IMR-90 (cell line): ENCODE measurements at regions not wholly inside any gene's neighbourhood (a gene's known extent, or its start where the extent isn't known, plus 50 kb on each side); places are given as distances from the start of the nearest gene placed in this dataset.

Experiments
- ATAC-seq: fragments of 200-7000 bp; cut with Tn5 transposase; 2 replicates; pipeline ENCODE4 v1.9.1; 2020; ENCODE audit warnings: low read depth, mild to moderate bottlenecking, moderate library complexity
- BruUV-seq: library from RNA; stranded (reverse); fragments of 400-500 nt; replicated peaks from 2 replicates; lab custom pipeline; 2021; lab: Mats Ljungman, UMichigan
- CTCF ChIA-PET: fragments of 300-600 bp; formaldehyde crosslinking; extraction: SDS; loops from one replicate; lab custom pipeline; 2021; ENCODE audit warnings: antibody characterized with exemption; lab: Yijun Ruan, JAX
- POLR2A ChIA-PET: fragments of 300-600 bp; sonication (Branson Sonifier 250); formaldehyde crosslinking; loops from one replicate; lab custom pipeline; 2022; ENCODE audit warnings: antibody characterized with exemption; ENCODE audit not compliant: unreplicated experiment; lab: Charles Lee
- DNase-seq: peaks from one replicate; pipeline ENCODE4 v3.0.0; 2013
- H2AFZ ChIP-seq: replicated peaks from 2 replicates; pipeline ENCODE3; 2013; ENCODE audit warnings: low read length, mild to moderate bottlenecking; ENCODE audit not compliant: poor library complexity
- H2AK5ac ChIP-seq: 2 replicates; pipeline ENCODE4 v1.6.1; 2013; ENCODE audit warnings: low read depth, low read length, inconsistent platforms
- H2AK9ac ChIP-seq: replicated peaks from 2 replicates; pipeline ENCODE3; 2013; ENCODE audit warnings: mild to moderate bottlenecking, low read depth, low read length, moderate library complexity; ENCODE audit not compliant: poor library complexity
- H2BK120ac ChIP-seq: 2 replicates; pipeline ENCODE4 v1.6.1; 2013; ENCODE audit warnings: low read depth, low read length, inconsistent platforms
- H2BK15ac ChIP-seq: 3 replicates; pipeline ENCODE4 v1.6.1; 2013; ENCODE audit warnings: low read depth, low read length, inconsistent platforms
- H2BK20ac ChIP-seq: 2 replicates; pipeline ENCODE4 v1.6.1; 2013; ENCODE audit warnings: low read depth, mild to moderate bottlenecking, inconsistent platforms, low read length, moderate library complexity
- H2BK5ac ChIP-seq: 2 replicates; pipeline ENCODE4 v1.6.1; 2013; ENCODE audit warnings: mild to moderate bottlenecking, low read depth, low read length, inconsistent platforms; ENCODE audit not compliant: poor library complexity, severe bottlenecking
- H3K14ac ChIP-seq: replicated peaks from 2 replicates; pipeline ENCODE4 v1.6.1; 2013; ENCODE audit warnings: low read depth, low read length, inconsistent platforms
- H3K18ac ChIP-seq: 2 replicates; pipeline ENCODE4 v1.6.1; 2013; ENCODE audit warnings: low read depth, low read length, control low read depth
- H3K23ac ChIP-seq: 2 replicates; pipeline ENCODE4 v1.6.1; 2013; ENCODE audit warnings: low read depth, low read length, inconsistent platforms
- H3K27ac ChIP-seq: 2 replicates; pipeline ENCODE4 v1.5.1; 2013; ENCODE audit warnings: mild to moderate bottlenecking, control low read depth, low read length; ENCODE audit not compliant: insufficient read depth
- H3K27me3 ChIP-seq: 2 replicates; pipeline ENCODE4 v1.6.1; 2013; ENCODE audit warnings: low read length; ENCODE audit not compliant: control insufficient read depth, insufficient read depth
- H3K36me3 ChIP-seq: 2 replicates; pipeline ENCODE4 v1.6.1; 2013; ENCODE audit warnings: low read length, mixed read lengths; ENCODE audit not compliant: control insufficient read depth, insufficient read depth
- H3K4ac ChIP-seq: 2 replicates; pipeline ENCODE4 v1.6.1; 2013; ENCODE audit warnings: low read depth, low read length, inconsistent platforms
- H3K4me1 ChIP-seq: 2 replicates; pipeline ENCODE4 v1.6.1; 2013; ENCODE audit warnings: low read length, mixed read lengths; ENCODE audit not compliant: control insufficient read depth, insufficient read depth
- H3K4me2 ChIP-seq: 2 replicates; pipeline ENCODE4 v1.6.1; 2013; ENCODE audit warnings: low read depth, mild to moderate bottlenecking, control low read depth, low read length, moderate library complexity
- H3K4me3 ChIP-seq: 2 replicates; pipeline ENCODE4 v1.5.1; 2013; ENCODE audit warnings: low read depth, mild to moderate bottlenecking, control low read depth, low read length, moderate library complexity; ENCODE audit not compliant: insufficient read depth
- H3K56ac ChIP-seq: 2 replicates; pipeline ENCODE4 v1.6.1; 2013; ENCODE audit warnings: low read length, inconsistent platforms; ENCODE audit not compliant: insufficient read depth; ENCODE audit errors: extremely low read depth
- H3K79me1 ChIP-seq, 2 experiments: 2 replicates each; pipeline ENCODE4 v1.6.1; 2013; ENCODE audit warnings: low read length in 2 of 2, inconsistent platforms in 1 of 2, low read depth in 1 of 2
- H3K9ac ChIP-seq: 2 replicates; pipeline ENCODE4 v1.6.1; 2013; ENCODE audit warnings: low read depth, low read length, control low read depth
- H3K9me1 ChIP-seq: 2 replicates; pipeline ENCODE4 v1.6.1; 2013; ENCODE audit warnings: low read length, inconsistent platforms; ENCODE audit not compliant: insufficient read depth
- H3K9me3 ChIP-seq: 2 replicates; pipeline ENCODE4 v1.6.1; 2013; ENCODE audit warnings: low read length; ENCODE audit not compliant: control insufficient read depth, insufficient read depth
- H4K20me1 ChIP-seq: 2 replicates; pipeline ENCODE4 v1.6.1; 2013; ENCODE audit warnings: low read length, inconsistent platforms; ENCODE audit not compliant: insufficient read depth
- H4K5ac ChIP-seq: 2 replicates; pipeline ENCODE4 v1.6.1; 2013; ENCODE audit warnings: mild to moderate bottlenecking, low read depth, low read length, control low read depth
- H4K8ac ChIP-seq, 2 experiments: 2 replicates each; pipeline ENCODE4 v1.6.1; 2013; ENCODE audit warnings: low read depth in 2 of 2, low read length in 2 of 2, control low read depth in 1 of 2, inconsistent platforms in 1 of 2
- H4K91ac ChIP-seq: 2 replicates; pipeline ENCODE4 v1.6.1; 2013; ENCODE audit warnings: low read depth, low read length, inconsistent platforms; ENCODE audit not compliant: insufficient read depth
- BHLHE40 ChIP-seq: fragments of 150-350 bp; IDR thresholded peaks from 2 replicates; pipeline ENCODE4 v1.6.1; 2016; ENCODE audit warnings: mild to moderate bottlenecking, low read depth, low read length
- CEBPB ChIP-seq: IDR thresholded peaks from 2 replicates; pipeline ENCODE4 v1.6.1; 2012; ENCODE audit warnings: low read depth, low read length, improper control_type of control experiment
- CHD1 ChIP-seq: IDR thresholded peaks from 2 replicates; pipeline ENCODE4 v1.6.1; 2012; ENCODE audit warnings: low read depth, low read length, improper control_type of control experiment
- FOS ChIP-seq: fragments of 150-350 bp; IDR thresholded peaks from 2 replicates; pipeline ENCODE4 v1.6.1; 2016; ENCODE audit warnings: low read depth, low read length
- MAZ ChIP-seq: IDR thresholded peaks from 2 replicates; pipeline ENCODE4 v1.6.1; 2012; ENCODE audit warnings: low read depth, mild to moderate bottlenecking, low read length, improper control_type of control experiment, moderate library complexity, borderline replicate concordance
- MXI1 ChIP-seq: IDR thresholded peaks from 2 replicates; pipeline ENCODE4 v1.6.1; 2012; ENCODE audit warnings: low read depth, mild to moderate bottlenecking, low read length, moderate library complexity, borderline replicate concordance
- NFE2L2 ChIP-seq: fragments of 150-350 bp; IDR thresholded peaks from 2 replicates; pipeline ENCODE4 v1.6.1; 2016; ENCODE audit warnings: low read depth, mild to moderate bottlenecking, low read length
- POLR2A ChIP-seq: IDR thresholded peaks from 2 replicates; pipeline ENCODE4 v1.6.1; 2012; ENCODE audit warnings: mild to moderate bottlenecking, low read depth, low read length
- RAD21 ChIP-seq: IDR thresholded peaks from 2 replicates; pipeline ENCODE4 v1.6.1; 2012; ENCODE audit warnings: low read length, improper control_type of control experiment
- RCOR1 ChIP-seq: IDR thresholded peaks from 2 replicates; pipeline ENCODE4 v1.6.1; 2012; ENCODE audit warnings: mild to moderate bottlenecking, low read length, improper control_type of control experiment; ENCODE audit not compliant: insufficient replicate concordance
- SMC3 ChIP-seq: fragments of 150-350 bp; IDR thresholded peaks from 2 replicates; pipeline ENCODE4 v1.6.1; 2016; ENCODE audit warnings: low read depth, mild to moderate bottlenecking, antibody characterized with exemption, low read length, moderate library complexity
- WGBS, 2 experiments: methylation state at CpG; one replicate each; pipeline versions ENCODE4 v1.1.5 to v1.1.7; 2013; ENCODE audit warnings: missing lambda C conversion rate in 2 of 2; ENCODE audit not compliant: insufficient read length in 1 of 2; ENCODE audit errors: extremely low coverage in 2 of 2; 5-methylcytosine and 5-hydroxymethylcytosine counted together
- dilution Hi-C: fragments of 300-500 bp; cut with HindIII; formaldehyde crosslinking; loops from one replicate; pipeline ENCODE4 v1.14.3; 2018; ENCODE audit warnings: low sequenced_read_pairs; ENCODE audit not compliant: unreplicated experiment
- in situ Hi-C: fragments of 300-500 bp; cut with MboI; formaldehyde crosslinking; loops from 3 replicates; pipeline ENCODE4 v1.14.3; 2019; ENCODE audit warnings: low sequenced_read_pairs, inconsistent platforms, mixed read lengths
- intact Hi-C: fragments of 100-400 bp; cut with micrococcal nuclease; formaldehyde crosslinking; loops from 2 replicates; pipeline ENCODE4 v1.10.0; 2022
- TF ChIP-seq, protein P1 (sequence below): fragments of 150-350 bp; IDR thresholded peaks from 2 replicates; pipeline ENCODE4 v1.6.1; 2017; ENCODE audit warnings: mild to moderate bottlenecking, antibody characterized with exemption, low read length, low read depth
- TF ChIP-seq, protein P2 (sequence below): conservative IDR thresholded peaks from 2 replicates; pipeline ENCODE4 v1.5.1; 2012; ENCODE audit warnings: mild to moderate bottlenecking, low read depth, low read length, improper control_type of control experiment
- TF ChIP-seq, protein P3 (sequence below): fragments of 150-350 bp; IDR thresholded peaks from 2 replicates; pipeline ENCODE4 v1.6.1; 2016; ENCODE audit warnings: low read depth, mild to moderate bottlenecking, low read length, moderate library complexity, borderline replicate concordance

DNA sequence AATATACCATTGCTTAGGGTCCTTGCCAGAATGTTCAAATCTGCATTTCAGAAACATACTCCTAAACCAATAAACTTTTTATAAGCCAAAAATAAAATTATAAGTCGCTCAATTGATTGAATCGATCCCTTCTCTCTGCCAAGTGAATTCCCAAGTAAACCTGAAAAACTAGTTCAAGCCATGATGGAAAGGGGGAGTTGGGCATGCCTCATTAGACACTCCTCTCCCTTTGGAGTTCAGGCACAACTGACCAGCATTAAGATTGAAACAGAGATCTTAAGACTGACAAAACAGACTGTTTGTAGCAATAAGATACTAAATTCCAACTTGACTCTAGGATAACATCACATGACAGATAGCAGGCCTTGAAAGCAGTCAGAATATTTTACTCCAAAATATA is 113.7 kb upstream of the RASGRP1 start:
- H3K9me1 ChIP-seq = no peaks in the 10 kb centered on the region
- dilution Hi-C loops = no loop called here
- intact Hi-C loops = no loop called here
- in situ Hi-C loops = loop anchor here (25.0 kb wide), 1 partner anchor 241 kb away; no protein-coding TSS in a partner anchor
- TF ChIP-seq RCOR1 (no peak), NFE2L2 (no peak), CEBPB (no peak), POLR2A (no peak), CHD1 (no peak), MXI1 (no peak), BHLHE40 (no peak), MAZ (no peak), SMC3 (no peak), FOS (no peak), RAD21 (no peak)
- TF ChIP-seq, protein P1, sequence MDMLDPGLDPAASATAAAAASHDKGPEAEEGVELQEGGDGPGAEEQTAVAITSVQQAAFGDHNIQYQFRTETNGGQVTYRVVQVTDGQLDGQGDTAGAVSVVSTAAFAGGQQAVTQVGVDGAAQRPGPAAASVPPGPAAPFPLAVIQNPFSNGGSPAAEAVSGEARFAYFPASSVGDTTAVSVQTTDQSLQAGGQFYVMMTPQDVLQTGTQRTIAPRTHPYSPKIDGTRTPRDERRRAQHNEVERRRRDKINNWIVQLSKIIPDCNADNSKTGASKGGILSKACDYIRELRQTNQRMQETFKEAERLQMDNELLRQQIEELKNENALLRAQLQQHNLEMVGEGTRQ = no peak
- TF ChIP-seq, protein P2, sequence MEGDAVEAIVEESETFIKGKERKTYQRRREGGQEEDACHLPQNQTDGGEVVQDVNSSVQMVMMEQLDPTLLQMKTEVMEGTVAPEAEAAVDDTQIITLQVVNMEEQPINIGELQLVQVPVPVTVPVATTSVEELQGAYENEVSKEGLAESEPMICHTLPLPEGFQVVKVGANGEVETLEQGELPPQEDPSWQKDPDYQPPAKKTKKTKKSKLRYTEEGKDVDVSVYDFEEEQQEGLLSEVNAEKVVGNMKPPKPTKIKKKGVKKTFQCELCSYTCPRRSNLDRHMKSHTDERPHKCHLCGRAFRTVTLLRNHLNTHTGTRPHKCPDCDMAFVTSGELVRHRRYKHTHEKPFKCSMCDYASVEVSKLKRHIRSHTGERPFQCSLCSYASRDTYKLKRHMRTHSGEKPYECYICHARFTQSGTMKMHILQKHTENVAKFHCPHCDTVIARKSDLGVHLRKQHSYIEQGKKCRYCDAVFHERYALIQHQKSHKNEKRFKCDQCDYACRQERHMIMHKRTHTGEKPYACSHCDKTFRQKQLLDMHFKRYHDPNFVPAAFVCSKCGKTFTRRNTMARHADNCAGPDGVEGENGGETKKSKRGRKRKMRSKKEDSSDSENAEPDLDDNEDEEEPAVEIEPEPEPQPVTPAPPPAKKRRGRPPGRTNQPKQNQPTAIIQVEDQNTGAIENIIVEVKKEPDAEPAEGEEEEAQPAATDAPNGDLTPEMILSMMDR = no peak
- TF ChIP-seq, protein P3, sequence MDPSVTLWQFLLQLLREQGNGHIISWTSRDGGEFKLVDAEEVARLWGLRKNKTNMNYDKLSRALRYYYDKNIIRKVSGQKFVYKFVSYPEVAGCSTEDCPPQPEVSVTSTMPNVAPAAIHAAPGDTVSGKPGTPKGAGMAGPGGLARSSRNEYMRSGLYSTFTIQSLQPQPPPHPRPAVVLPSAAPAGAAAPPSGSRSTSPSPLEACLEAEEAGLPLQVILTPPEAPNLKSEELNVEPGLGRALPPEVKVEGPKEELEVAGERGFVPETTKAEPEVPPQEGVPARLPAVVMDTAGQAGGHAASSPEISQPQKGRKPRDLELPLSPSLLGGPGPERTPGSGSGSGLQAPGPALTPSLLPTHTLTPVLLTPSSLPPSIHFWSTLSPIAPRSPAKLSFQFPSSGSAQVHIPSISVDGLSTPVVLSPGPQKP = no peak
- H3K14ac ChIP-seq = no peak overlapping the region
- H4K8ac ChIP-seq = no peak overlapping the region
- H3K4ac ChIP-seq = no peak overlapping the region
- H2BK15ac ChIP-seq = no peak overlapping the region
- H3K18ac ChIP-seq = no peak overlapping the region
- H2BK5ac ChIP-seq = no peak overlapping the region
- H2AK9ac ChIP-seq = no peak overlapping the region
- ChIA-PET CTCF (no interaction called here), POLR2A (no interaction called here)
- H3K9ac ChIP-seq = no peak overlapping the region
- H3K4me3 ChIP-seq = no peak overlapping the region
- no CpG with 5 or more reads among the region's 2 CpGs for WGBS, 2 experiments
- no peak overlapping the region for H3K4me2 ChIP-seq
- H2AK5ac ChIP-seq = no peak overlapping the region
- BruUV-seq = no TSS peak
- H2BK120ac ChIP-seq = no peak overlapping the region
- H3K4me1 ChIP-seq = no peaks in the 10 kb centered on the region
- no peaks in the 10 kb centered on the region for H3K36me3 ChIP-seq
- no peak overlapping the region for H2AFZ ChIP-seq
- H4K20me1 ChIP-seq = no peaks in the 10 kb centered on the region
- H4K5ac ChIP-seq = no peak overlapping the region
- H3K79me1 ChIP-seq = no peaks in the 10 kb centered on the region
- H3K56ac ChIP-seq = no peak overlapping the region
- DNase-seq = no peak
- no peak overlapping the region for H3K27ac ChIP-seq
- ATAC-seq = no peak
- H4K91ac ChIP-seq = no peak overlapping the region
- peaks cover 42% of the 10 kb centered on the region for H3K27me3 ChIP-seq
- H3K9me3 ChIP-seq = no peaks in the 10 kb centered on the region
- H2BK20ac ChIP-seq = no peak overlapping the region
- no peak overlapping the region for H3K23ac ChIP-seq
